RKO (cell line): ENCODE measurements at regions not wholly inside any gene's neighbourhood (a gene's known extent, or its start where the extent isn't known, plus 50 kb on each side); places are given as distances from the start of the nearest gene placed in this dataset.
A peak's percentile ranks its signal among the peaks of the same experiment; 100 is the strongest.

Experiments used
- DNase-seq: peaks from one replicate; pipeline ENCODE4 v3.0.0-alpha.2; 2016; ENCODE audit warnings: low spot score

DNA sequence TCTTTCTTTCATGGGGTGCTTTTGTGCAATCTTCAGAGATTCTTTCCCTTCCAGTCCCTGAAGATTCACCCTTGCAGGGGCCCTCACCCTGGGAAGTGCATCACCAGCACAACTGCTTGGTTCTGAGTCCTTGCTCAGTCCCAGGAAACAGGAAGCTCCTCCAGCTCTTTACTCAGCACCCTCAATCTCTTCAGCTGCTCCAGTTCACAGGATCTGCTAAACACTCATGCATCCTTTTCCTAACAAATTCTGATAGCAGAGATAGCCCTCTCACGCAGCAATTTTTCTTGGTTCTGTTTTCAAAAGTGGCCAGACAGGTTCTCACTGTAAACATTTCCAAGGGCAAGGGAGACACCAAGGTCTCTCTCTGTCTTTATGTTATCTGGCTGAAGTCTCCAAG, 823.1 kb downstream of the LIG4 start:
- DNase-seq = no peak

DNA sequence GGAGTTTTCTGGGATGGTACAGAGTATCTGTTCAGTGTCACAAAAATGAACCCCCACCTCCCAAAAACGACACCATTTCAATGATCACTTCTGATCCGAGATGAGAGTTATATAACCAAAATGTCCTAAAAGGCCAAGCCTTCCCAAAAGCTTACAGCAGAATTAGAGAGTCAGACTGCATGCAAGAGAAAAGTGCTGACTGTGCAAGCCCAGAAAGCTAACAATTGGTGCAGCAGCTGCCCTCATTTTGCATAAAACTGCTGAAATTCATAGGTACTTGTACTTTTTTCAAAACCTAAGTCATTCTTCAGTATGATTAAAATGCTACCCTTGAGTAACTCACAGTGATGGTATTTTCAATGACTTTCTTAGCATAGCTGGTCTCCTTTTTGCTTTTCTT, 819.6 kb upstream of the ARGLU1 start:
- no peak for DNase-seq

DNA sequence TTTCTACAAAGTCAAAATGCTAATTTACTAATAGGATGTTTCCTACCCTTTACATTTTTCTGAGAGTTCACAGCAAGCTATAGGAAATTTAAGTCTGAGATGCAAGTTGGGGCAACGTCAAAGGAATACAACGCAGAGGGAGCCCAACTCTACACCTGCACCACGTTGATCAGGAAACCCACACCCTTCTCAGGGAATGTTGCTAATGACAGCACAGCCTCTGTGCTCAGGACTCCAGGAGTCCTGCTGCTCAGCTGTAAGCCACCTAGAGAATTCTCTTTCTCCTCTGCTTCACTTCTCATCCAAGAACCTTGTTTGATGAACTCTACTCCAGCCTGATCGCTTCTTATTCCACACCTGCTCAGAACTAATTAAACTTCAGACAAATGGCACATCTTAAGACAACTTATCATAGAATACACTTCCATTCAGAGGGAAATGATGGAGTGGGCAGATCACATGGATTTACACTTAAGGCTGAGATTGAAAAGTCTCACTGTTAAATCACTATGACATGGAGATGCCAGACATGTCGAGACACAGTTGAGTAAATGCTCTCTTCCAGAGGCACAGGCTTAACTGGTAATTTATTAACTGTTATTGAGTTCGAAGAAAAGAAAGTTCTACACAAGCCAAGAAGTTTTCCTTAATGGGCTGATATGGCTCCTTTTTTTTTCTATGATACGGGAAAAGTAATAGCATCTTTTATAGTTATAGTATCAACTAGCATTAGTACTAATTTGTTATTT, 811.6 kb upstream of the ARGLU1 start:
- no peak for DNase-seq

DNA sequence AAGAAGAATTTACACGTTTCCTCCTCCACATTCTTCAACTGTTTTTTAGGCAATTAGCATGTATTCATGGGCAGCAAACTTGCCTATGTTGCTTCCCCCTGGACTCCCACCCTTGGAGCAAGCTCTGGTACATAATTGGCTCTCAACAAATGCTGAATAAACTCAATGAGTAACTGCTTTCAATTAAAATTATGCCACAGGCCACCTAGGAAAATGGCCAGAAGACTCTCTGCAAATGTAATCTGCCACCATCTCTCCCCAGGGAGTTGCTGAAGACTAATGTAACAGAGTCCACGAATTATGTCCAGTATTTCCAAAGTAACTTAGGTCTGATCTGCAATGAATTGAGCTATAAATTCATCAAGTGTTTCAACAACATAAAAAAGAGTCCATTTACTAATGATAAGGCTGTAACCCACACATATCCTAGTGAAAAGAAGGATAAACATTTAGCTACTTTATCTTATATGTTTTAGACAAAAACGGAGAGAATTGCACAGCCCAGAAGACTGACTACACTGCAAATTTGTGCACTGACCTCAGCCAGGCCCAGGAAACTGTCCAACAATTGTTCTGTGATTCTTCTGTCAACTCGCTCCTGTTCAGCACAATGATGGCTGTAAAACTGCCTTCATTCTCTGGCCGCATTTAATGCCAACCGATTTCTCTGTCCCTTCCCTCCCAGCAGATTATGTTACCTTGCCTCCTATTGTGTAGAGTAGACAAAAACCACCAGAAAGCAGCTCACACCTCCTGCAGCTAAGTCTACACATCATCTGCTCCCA, 808.6 kb upstream of the ARGLU1 start:
- no peak for DNase-seq

DNA sequence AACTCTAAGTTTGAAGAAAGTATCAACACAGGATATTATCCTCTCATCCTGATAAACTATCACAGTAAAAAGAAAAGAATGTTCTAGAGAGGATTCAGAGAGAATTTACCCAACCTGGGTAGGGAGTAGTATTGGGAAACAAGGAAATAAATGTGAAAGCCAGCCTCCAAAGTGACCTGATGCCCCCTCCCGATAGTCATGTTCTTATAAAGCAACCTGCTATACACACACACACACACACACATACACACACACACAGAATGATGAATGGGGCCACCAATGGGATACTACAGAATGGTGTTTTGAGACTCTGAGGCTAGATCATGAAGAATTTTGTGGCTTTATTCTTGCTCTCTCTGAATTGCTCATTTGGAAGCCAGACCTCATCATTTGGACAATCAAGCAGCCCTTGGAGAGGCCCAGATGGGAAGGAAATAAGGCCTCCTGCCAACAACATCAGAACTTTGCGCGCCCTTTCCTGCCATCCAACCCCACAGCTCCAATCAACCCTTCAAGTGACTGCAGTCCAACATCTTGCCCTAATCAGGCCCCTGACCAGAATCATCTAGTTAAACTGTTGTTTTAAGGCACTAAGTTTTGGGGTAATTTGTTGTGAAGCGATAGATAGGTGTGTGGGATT, 807.9 kb upstream of the ARGLU1 start:
- DNase-seq = no peak

DNA sequence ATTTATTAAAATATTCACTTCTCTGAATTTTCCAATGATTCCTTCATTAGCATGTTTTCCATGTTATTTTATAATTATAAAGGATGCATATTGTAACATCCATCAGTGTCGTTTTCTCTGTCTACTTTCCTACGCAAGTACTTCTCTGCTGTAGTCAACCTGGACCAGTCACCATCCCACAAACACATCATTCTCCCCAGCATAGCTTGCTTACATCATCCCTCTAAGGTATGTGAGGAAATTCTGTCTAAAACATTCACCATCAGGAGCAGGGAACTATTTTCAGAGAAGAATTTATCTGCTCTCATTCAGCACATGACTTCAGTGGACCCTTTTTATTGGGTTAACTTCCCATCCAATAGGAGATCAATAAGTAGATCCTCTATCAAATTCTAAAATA, 806.1 kb upstream of the ARGLU1 start:
- no peak for DNase-seq

DNA sequence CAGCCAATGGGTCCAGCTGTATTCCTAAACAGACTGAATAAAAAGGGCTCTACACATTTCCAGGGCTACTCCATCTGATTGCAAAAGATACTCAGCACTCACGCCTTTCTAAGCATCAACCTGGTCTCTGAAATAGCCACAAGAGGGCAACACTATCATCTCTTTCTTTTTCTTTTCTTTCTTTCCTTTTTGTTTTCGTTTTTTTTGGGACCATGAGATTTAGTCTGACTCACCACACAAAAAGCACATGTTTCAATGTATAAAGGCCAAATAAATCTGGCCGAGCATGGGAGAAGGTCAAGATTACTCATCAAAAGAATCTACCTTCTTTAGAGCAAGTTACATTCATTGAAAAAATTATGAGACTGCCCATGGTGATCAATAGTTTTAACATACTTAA, 805.6 kb upstream of the ARGLU1 start:
- peak; percentile 57 for DNase-seq

DNA sequence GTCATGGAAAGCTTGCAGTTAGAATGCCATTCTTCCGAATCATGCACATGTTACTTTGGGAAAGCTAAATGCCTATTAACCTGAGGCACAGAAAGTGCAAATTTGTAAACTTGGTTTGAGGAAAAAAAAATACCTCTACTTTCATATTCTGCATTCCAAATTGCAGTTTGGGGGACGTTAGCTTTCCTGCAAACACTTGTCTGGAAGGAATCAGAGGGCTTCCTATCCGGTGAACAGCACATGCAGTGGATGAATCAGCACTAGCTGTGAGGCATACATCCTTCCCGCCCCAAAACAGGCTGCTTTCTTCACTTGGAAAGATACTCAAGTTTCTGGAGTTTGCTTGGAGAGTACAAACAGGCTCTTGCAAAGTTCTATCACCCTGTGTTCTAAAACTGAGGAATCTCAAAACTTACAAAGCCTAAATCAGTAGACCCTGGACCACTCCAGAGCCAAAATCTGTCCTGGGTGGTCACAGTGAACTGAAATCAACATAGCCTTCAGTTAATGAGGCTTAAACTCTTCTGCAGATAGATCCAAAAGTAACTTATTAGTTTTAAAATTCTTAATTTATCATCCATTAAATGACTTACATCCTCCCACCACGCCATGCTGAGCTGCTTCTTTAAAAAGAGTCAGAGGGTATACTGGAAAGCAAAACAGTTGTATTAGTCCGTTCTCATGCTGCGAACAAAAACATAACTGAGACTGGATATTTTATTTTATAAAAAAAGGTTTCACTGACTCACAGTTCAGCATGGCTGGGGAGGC, 802.3 kb upstream of the ARGLU1 start:
- DNase-seq = peak; percentile 72

DNA sequence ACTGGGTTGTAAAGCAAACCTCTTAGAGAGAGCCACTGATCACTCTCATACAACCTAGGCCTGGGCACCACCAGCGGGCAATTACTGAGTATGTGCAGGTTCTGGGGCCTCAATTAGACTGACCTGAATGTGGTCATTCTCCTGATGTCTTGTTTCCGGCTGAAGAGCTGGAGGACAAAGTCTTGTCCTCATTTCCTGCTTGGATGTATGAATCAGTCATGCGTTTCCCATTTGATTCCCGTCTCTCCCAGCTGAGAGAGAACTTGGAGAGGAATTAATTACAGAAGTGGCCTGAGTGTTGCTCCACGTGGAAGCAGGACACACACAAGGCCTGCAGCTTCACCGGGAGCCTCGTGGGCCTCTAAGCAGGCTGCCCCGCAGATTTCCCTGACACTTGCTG, 799.3 kb upstream of the ARGLU1 start:
- DNase-seq = peak; percentile 34

DNA sequence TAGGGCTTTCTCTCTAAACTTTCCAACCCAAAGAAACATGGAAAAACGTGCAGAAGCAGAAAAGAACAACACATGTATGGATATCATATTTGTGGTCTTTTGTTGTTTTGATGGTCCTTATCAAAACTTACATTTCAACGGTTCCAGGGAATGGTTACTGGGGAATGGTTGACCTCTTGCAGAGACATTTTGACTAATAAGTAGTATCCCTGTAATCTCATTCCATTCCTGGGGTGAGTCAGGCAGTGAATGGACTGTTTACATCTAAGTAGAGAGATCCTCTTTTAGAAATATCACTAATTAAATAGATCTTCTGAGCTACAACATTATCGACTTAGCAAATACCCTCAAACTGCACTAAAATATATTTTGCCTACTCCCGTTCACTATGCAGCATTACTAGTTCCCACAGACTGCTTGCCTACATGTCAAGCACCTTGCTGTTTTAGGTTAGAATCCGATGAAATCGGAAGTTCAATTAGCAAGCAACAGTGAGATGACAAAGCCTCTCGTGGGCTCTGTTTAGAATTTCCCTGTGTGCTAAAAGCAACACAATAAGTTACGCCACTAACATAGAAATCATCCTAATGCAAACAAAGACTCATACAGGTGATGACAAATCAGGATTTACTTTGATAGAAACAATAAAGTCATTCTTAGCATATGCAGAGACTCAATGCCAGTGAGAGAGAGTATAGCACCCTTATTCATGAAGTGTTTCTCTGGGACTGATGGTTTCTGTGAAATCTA, 797.7 kb upstream of the ARGLU1 start:
- DNase-seq = no peak

DNA sequence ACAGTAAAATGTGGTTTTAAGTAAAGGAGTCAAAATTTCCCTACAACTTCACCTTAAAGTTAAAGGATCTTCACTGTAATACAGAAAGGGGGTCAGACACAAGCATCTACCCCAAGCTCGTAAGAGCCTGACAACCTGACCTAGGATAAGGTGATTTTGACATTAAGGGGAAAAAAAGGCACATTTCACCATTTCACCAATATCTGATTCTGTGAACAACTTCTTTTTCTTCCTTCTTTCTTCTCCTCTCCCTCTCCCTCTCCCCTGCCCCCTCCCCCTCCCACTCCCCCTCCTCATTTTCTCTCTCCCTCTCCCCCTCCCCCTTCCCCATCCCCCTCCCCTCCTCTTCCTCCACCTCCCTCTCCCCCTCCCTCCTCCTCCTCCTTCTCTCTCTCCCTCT, 796.7 kb upstream of the ARGLU1 start:
- DNase-seq = no peak

DNA sequence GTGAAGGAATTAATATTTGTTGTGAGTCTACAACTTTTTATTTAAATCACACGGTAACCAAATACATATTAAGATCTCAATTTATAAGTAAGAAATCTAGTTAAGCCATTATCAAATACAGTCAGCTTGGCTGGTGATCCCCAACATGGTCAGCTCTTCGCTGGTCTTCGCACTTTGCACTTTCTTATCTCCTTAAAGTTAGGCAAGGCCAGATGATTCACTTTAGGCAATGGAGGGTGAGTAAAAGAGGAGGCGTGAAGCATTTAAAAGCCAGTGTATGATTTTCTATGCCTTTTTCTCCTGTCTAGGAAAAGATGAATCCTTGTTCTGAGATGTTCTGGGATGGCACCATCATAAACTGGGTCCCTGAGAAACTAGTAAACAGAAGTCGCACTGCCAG, 793.7 kb upstream of the ARGLU1 start:
- no peak for DNase-seq

DNA sequence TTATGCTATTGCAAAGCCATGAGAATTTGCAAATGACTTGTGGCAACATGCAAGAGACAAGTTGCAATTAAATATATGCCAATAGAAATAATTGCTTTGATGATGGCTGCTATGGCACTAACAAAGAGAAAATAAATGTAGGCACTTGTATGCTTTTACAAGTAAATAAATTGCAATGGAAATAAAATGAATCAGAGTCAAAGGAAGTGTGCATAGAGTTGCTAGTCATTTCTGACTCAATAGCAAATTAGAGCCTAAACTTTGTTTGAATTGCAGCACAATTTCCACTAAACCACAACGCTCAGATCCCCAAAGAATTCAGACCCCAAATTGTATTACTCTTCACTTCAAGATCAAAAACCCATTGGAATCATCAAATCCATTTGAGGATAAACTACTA, 792.1 kb upstream of the ARGLU1 start:
- no peak for DNase-seq

DNA sequence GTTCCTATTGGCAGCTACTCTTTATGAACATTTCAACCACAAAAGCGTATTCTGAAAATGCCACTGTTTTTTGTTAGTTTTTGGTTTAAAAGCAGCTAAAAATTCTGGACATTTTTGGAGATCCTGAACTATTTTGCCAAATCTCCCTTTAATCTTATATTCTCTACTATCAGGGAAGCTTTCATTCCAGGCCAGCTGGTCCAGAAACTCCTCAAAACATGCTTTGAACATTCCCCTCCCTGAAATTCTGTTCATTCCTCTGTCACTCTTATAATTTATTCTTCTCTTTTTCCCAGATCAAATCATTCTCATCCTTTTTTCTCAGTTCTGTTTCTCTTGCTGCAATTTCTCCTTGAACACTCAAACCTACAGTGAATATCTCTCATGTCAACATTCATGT, 790.9 kb upstream of the ARGLU1 start:
- DNase-seq = no peak

DNA sequence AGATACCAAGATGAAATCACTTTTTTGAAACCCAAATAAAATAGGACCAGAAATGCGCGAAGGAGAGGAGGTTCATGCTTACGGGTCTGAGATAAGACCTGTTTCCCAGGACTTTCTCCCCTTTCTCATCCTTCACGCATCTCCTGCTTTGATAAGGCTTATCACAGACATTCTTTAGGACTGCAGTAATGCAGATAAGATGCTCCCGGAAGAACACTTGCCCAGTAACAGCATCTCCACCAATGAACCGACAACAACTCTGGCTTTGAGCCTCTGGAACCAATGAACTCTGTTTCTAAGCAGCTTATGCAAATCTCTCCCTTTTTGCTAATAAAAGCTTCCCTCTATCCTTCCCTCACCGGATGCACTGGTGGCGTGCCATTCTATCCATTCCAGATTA, 783.4 kb upstream of the ARGLU1 start:
- no peak for DNase-seq

DNA sequence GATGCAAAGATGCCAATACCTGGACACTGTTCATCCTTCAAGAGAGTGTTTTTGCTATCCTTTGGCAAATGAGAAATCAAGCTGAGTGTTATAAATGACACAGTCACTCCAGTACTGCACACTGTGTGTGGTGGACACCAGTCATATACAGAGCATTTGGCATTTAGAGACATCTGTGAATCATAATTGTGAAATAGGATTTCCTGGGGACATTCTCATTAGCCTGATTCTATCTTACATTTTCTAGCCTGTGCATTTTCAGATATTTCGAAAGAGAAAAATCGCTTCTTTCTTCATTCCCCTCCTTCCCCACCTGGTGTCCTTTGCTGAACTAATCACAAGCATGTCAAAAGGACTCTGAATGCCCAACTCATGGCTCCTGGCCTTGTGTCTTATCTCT, 781.0 kb upstream of the ARGLU1 start:
- peak; percentile 2 for DNase-seq

DNA sequence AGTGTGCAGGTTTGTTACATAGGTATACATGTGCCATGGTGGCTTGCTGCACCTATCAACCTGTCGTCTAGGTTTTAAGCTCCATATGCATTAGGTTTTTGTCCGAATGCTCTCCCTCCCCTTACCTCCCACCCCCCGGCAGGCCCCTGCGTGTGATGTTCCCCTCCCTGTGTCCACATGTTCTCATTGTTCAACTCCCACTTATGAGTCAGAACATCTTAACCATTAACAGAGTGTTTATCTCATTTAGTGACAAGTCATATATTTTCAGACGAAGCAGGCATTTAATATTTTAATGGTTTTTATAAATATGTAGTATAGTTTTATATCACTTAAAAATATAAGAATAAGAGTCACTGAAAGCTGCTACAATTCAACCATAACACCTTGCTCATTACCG, 780.5 kb upstream of the ARGLU1 start:
- no peak for DNase-seq

DNA sequence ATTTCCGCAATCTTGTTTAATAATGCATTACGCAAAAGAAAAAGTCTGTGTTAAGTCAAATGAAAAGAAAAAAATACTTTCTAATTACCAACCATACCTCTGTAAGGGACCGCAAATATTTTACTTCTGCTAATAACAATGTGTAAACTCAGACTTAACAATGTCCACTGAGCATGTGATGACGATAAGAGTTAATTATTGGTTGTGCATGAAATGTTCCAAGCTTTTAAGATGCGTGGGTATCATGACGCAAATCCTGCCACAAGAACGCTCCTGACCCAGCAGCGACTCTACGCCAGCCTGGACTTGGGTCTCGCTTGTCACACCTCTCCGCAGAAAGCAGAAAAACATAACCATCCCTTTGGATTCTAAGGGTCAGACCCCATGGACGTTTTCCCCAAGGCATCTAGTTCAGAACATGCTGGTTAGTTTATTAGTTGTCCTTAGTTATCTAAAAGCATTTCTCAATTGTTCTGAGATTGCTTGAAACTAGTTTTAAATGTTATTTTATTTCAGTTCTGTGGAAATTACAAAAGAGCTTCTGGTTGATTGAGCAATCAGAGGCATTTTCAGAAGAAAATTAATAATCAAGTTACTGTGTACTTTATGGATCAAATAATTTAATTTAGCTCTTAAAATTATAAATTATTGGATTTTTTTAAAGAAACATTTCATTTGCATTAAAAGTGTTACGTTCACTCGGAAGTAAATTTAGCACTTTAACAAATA, 779.9 kb upstream of the ARGLU1 start:
- no peak for DNase-seq

DNA sequence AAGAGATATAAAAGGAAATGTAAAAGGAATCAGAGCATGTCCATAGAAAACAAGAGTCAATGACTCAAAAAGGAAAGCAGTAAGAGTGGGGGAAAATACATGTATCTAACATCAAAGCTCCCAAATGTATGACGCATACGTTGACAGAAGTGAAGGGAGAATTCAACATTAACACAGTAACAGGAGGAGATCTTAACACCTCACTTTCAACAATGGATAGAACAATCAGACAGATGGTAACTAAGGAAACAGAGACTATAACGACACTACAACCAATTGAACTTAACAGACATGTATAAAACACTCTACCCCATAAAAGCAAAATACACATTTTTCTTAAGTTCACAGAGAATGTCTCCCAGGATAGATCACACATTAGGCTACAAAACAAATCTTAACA, 774.8 kb upstream of the ARGLU1 start:
- no peak for DNase-seq

DNA sequence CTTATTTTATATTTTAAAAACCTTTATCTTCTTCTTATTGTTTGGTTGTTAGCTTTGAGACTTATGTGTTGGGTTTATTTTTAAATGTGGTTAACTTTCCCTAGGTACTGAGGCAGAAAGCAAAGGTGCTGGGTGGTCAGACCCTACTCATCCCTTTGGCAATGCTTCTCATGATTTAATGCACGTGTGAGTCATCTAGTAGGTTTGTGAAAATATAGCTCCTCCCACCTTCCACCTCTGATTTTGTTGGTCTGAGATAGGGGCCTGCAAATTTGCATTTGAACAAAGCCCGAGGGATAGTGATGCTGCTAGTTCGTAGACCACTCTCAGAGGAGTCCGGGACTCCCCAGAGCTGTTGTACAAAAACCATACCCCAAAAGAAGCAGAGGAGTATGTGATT, 771.3 kb upstream of the ARGLU1 start:
- peak; percentile 18 for DNase-seq

DNA sequence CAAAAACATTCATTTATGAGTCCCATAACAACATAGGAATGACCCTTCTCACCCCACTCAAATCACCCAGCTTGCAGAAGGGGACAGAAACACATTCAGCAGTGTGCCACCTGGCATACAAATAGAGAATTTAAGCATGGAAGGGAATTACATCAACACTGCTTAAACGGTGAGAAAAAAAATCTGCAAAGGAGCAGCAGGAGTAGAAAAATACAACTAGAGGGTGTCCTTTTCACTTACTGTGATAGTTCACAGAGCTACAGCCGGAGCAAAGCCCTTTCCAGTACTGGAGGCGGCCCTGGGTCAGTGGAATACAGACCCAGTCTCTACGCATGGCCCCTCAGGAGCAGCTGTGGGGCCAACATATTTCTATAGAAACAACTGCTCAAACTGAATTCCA, 764.3 kb upstream of the ARGLU1 start:
- no peak for DNase-seq
